DND-41 (cell line): ENCODE measurements at regions not wholly inside any gene's neighbourhood (a gene's known extent, or its start where the extent isn't known, plus 50 kb on each side); places are given as distances from the start of the nearest gene placed in this dataset.

Experiments used
- EZH2 ChIP-seq: IDR thresholded peaks from 3 replicates; pipeline ENCODE4 v1.6.1; 2012; ENCODE audit warnings: borderline replicate concordance, low read depth, mild to moderate bottlenecking, moderate library complexity, low read length, inconsistent platforms; ENCODE audit not compliant: severe bottlenecking
- TF ChIP-seq, protein P1 (sequence below): IDR thresholded peaks from 2 replicates; pipeline ENCODE4 v1.5.1; 2012; ENCODE audit warnings: borderline replicate concordance, low read length, moderate library complexity, mild to moderate bottlenecking; ENCODE audit not compliant: poor library complexity, severe bottlenecking; ENCODE audit errors: extremely low read depth

DNA sequence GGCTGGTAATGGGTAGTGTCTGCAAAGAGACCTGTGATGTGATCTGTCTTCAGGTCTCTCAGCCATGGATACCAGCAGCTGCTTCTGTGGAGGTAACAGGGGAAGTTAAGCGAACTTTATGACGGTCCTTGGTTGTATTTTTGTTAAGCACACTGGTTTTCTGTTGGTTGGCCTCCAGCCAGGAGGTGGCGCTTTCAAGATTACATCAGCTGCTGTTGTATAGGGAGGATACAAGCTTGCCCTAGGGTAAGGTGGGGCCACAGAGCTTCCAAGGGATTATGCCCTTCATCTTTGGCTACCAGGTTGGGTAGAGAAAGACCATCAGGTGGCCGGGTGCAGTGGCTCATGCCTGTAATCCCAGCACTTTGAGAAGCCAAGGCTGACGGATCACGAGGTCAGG, 834.2 kb upstream of the GALNTL6 start:
- TF ChIP-seq, protein P1, sequence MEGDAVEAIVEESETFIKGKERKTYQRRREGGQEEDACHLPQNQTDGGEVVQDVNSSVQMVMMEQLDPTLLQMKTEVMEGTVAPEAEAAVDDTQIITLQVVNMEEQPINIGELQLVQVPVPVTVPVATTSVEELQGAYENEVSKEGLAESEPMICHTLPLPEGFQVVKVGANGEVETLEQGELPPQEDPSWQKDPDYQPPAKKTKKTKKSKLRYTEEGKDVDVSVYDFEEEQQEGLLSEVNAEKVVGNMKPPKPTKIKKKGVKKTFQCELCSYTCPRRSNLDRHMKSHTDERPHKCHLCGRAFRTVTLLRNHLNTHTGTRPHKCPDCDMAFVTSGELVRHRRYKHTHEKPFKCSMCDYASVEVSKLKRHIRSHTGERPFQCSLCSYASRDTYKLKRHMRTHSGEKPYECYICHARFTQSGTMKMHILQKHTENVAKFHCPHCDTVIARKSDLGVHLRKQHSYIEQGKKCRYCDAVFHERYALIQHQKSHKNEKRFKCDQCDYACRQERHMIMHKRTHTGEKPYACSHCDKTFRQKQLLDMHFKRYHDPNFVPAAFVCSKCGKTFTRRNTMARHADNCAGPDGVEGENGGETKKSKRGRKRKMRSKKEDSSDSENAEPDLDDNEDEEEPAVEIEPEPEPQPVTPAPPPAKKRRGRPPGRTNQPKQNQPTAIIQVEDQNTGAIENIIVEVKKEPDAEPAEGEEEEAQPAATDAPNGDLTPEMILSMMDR: no peak
- TF ChIP-seq EZH2: no peak
